Frontal cortex (tissue), 3 donors: ENCODE measurements at regions not wholly inside any gene's neighbourhood (a gene's known extent, or its start where the extent isn't known, plus 50 kb on each side); places are given as distances from the start of the nearest gene placed in this dataset.
"Not testable (repeated sequence)": the region's sequence is repeated elsewhere in the genome, so short reads cannot be mapped to it uniquely, and the experiment has no call there.

ENCODE experiments used
- DNase-seq, 2 donors: peaks; one replicate each; pipeline ENCODE4 v3.0.0; 2012; ENCODE audit warnings: low spot score in 2 of 2
- FAIRE-seq: peaks from 2 replicates; lab custom pipeline; 2012; peaks lifted over from hg19 to GRCh38; lab: Jason Lieb, UNC
- donor health status: control.
- donor health status: control.
- donor health status: control.

GRCh38 chr7:126179916-126180315, 1072.8 kb downstream of the GRM8 start:
- FAIRE-seq = no peak
- DNase-seq = no peak

DNA sequence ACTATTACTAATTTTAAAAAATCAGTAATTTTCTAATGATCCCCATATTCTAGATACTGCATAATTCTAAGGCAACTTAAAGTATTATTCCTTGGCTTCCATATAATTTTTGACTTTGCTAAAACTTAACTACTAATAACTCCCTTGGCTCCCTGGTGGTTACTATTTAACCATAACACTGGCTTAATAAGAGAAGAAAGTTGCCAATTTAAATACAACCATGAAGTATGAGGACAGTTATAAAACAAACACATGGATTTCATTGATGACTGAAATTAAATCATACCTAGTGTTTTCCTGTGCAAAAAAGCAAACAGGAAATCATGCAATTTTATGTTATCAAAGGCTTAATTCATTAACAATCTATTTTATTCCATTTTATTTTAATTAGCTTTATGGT, 1073.9 kb downstream of the GRM8 start:
- DNase-seq (no peak), FAIRE-seq (no peak)

DNA sequence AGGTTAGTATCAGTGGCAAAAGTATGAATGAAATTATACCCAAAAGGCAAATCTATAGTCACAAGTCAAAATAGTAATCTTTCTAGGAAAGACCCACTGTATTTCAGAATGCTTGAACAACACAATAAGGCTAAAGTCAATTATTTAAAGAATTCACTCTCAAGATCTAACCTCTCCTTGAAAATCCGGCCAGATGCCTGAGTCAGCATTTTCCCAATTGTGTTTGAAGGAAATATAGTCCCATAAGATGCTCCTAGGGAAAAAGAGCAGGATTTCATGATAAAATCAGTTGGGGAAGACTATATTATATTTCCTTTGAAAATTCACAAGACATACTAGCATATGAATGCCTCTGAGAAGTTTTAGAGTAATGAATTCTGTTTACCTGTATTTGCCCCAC, 1075.0 kb downstream of the GRM8 start:
- FAIRE-seq (no peak), DNase-seq (no peak)

GRCh38 chr7:126166645-126167044, 1086.1 kb downstream of the GRM8 start:
- FAIRE-seq = no peak
- no peak for DNase-seq

DNA sequence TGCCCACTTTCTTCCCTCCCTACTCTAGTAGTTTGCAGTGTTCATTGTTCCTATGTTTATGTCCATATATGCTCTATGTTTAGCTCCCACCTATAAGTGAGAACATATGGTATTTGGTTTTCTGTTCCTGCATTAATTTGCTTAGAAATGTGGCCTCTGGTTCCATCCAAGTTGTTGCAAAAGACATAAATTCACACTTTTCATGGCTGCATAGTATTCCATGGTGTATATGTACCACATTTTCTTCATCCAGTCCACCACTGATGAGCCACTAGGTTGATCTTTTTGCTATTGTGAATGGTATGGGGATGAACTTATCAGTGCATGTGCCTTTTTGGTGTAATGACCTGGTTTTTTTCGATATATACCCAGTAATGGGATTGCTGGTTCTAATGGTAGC, 1089.1 kb downstream of the GRM8 start:
- DNase-seq (no peak), FAIRE-seq (no peak)

GRCh38 chr7:126157391-126157790, 1095.3 kb downstream of the GRM8 start:
- no peak for DNase-seq
- FAIRE-seq = no peak

- FAIRE-seq (no peak), DNase-seq (no peak)
Observed at GRCh38 chr7:126150278-126150958, 1102.3 kb downstream of the GRM8 start.

GRCh38 chr7:126140858-126141466, 1111.8 kb downstream of the GRM8 start:
- no peak for DNase-seq
- FAIRE-seq = no peak

DNA sequence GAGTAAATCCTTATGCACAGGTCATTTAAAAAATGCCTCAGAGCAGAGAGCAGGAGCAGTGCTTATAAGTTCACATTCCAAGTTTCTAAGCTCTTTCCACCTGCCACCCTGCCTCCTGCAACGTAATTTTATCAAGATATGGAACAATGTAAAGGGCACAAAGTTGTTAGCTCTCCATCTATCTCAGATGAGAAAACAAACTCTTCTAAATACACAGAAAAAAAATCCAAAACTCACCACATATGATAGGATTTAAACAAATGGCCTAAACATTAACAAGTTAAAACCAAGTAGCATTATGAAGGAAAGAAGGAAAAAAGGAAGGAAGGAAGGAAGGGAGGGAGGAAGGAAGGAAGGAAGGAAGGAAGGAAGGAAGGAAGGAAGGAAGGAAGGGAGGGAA, 1132.8 kb downstream of the GRM8 start:
- DNase-seq (no peak), FAIRE-seq (no peak)

DNA sequence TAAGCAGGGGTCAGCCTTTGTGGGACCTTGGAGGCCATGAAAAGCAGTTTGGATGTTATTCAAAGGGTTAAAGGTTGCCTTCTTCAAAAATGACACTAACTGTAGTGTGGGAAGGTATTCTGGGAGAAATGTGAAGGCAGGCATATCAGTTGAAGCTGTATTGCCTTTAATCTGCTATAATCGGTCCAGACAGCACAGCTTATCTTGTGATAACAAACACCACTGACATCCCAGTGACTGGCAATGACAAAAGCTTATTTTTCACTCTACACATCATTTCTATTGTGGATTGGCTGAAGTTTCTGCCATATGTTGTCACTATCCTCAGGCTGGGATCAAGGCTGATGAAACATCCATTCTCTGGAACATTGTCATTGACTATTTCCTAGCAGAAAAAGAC, 1149.2 kb downstream of the GRM8 start:
- DNase-seq = no peak
- no peak for FAIRE-seq

DNA sequence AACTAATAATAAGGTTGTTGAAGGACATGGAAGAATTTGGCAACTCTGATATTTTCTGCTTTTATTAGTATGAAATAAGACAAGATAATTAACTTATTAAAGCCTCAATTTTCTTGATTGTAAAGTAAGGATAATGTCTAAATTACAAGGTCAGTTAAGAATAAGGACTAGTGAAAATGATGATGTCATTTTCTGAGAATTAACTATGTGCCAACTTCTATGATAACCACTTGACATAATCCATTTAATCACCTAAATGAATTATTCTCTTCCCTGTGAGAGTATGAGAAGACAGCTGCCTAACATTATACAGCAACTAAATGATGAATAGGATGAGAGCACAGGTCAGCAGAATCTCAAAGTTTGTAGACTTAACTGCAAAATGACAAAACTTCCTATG, 1153.4 kb upstream of the POT1 start:
- no peak for DNase-seq
- FAIRE-seq = no peak

DNA sequence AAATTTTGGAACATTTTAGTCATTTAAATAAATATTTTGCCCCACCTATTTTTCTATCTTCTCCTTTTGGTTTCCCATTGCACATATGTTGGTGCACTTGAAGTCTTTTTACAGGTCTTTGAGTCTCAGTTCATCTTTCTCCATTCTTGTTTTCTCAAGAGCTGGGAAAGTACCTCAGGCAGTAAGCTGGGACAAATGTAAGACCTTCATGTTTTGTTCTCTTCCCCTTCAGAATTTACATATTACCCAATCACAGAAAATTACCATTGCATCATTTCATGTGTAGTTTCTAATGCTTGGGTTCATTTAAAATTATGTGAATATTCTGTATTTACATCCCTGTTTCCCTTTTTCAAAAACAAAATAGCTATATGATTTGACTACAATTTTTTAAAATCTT, 1150.0 kb upstream of the POT1 start:
- FAIRE-seq = no peak
- no peak for DNase-seq

- DNase-seq (no peak), FAIRE-seq (no peak)
Observed at GRCh38 chr7:126079151-126079550, 1149.5 kb upstream of the POT1 start.

DNA sequence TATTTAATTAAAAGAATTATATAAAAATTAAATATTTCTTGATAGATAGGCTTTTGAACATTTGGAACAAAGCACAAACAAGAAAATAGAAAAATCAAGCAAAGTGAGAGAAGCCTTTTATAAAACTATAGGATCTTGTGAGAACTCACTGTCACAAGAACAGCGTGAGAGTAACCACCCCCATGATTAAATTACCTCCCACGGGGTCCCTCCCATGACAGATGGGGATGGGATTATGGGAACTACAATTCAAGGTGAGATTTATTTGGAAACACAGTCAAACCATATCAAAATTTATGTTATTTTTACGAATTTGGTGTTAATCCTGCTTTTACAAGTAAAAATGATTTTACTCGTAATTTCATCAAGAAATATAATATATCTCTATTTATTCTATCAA, 1136.1 kb upstream of the POT1 start:
- no peak for DNase-seq
- no peak for FAIRE-seq

DNA sequence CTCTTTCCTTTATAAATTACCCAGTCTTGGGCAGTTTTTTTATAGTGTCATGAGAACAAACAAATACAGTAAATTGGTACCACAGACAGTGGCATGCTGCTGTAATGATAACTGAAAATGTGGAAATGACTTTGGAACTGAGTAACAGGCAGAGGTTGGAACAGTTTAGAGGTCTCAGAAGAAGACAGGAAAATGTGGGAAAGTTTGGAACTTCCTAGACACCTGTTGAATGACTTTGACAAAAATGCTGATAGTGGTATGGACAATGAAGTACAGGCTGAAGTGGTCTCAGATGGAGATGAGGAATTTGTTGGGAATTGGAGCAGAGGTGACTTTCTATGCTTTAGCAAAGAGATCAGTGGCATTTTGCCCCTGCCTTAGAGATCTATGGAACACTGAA, 1128.4 kb upstream of the POT1 start:
- FAIRE-seq (no peak), DNase-seq (no peak)

DNA sequence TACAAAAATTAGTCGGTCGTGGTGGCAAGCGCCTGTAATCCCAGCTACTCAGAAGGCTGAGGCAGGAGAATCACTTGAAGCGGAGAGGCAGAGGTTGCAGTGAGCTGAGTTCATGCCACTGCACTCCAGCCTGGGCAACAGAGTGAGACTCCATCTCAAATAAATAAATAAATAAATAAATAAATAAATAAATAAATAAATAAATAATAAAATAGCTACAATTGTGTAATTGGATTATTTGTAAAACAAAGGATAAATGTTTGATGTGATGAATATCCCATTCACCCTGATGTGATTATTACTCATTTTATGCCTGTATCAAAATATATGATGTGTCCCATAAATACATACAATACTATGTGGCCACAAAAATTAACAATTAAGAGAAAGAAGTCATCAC, 1127.0 kb upstream of the POT1 start:
- not testable (repeated sequence) for DNase-seq, FAIRE-seq

GRCh38 chr7:126052229-126052628, 1122.6 kb upstream of the POT1 start:
- FAIRE-seq (no peak), DNase-seq (no peak)

GRCh38 chr7:126044662-126045061, 1115.0 kb upstream of the POT1 start:
- DNase-seq (no peak), FAIRE-seq (no peak)

- DNase-seq (no peak), FAIRE-seq (no peak)
Observed at GRCh38 chr7:126041472-126041871, 1111.8 kb upstream of the POT1 start.

- no peak for DNase-seq
Observed at GRCh38 chr7:126040114-126041045, 1110.8 kb upstream of the POT1 start.

More at GRCh38 chr7:126040114-126041045, 1110.8 kb upstream of the POT1 start:
- no peak for FAIRE-seq
